GM18511 (cell line): ENCODE measurements at regions not wholly inside any gene's neighbourhood (a gene's known extent, or its start where the extent isn't known, plus 50 kb on each side); places are given as distances from the start of the nearest gene placed in this dataset.
A peak's percentile ranks its signal among the peaks of the same experiment; 100 is the strongest.
"Not testable (repeated sequence)": the region's sequence is repeated elsewhere in the genome, so short reads cannot be mapped to it uniquely, and the experiment has no call there.

Experiments used
- ATAC-seq: cut with Tn5 transposase; IDR thresholded peaks from one replicate; pipeline ENCODE4 v1.9.1; 2021; ENCODE audit warnings: mild to moderate bottlenecking, moderate library complexity; ENCODE audit not compliant: unreplicated experiment

DNA sequence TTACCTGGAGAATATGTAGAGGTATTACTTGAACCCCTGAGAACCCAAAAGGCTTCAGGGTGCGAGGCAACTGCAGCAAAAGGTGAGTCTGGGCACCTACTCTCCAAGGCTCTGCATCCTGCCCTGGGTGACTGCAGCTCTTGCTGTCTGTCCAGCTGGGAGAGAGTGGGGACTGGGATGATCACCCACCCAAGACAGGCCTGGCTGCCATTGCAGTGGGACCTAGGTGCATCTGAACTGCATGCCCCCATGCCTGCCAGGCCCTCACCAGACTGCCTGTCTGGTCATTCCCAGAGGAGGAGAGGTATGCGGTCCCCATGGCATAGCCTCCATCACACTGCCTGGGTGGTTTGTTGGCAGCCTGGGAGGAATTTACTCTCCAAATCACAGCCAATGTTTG, 563.9 kb downstream of the TFAP2A start:
- no peak for ATAC-seq

DNA sequence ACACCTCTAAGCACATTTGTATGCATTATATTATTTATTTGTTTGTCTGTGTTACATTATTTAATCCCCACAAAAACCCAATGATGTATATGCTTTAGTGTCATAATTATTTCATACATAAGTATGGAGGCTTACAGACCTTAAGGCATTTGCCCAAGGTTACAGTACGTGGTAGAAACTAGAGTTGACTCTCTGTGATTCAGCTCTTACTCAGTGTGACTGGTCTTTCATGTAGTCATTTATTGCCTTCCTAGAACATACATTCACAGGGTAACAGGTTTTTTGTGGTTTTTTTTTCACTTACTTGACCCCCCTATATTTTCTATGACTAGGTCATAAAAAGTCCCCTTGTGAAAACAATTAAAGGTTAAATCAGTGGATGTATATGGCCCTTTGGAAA, 566.8 kb downstream of the TFAP2A start:
- ATAC-seq: no peak

DNA sequence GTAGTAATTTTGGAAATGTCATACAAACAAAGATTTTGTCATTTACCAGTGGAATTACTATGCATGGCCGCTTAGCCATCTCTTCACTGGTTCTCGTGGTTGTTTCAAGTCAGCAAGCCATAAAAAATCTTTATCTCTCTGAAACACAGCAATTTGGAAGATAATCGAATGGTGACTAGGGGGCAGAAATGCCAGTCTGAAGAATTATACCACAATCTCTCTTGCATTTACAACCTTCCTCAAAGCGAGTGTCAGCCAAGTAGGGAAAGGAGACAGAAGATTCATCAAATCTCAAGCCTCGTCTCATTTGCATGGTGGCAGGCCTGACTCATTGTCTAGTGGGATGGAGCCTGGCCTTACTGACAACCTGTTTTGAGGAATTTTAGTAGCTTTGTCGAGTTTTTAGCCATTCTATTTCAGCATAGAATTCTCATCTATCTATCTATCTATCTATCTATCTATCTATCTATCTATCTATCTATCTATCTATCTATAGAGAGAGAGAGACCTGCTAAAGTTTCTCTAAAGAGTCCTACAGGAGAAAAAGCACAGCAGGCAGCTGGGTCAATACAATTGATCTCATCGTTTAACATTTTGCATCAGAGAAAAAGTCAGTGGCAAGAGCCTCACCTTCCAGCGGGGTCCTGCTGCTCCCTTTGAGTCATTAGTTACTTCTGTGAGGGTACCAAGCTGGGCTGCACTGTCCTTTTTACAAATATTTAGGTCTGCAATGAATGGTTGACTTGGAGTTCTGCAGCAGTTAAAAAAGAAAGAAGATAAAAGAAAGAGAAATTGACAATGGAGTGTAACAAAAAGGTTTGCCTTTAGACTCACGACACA, 572.8 kb downstream of the TFAP2A start:
- no peak for ATAC-seq

DNA sequence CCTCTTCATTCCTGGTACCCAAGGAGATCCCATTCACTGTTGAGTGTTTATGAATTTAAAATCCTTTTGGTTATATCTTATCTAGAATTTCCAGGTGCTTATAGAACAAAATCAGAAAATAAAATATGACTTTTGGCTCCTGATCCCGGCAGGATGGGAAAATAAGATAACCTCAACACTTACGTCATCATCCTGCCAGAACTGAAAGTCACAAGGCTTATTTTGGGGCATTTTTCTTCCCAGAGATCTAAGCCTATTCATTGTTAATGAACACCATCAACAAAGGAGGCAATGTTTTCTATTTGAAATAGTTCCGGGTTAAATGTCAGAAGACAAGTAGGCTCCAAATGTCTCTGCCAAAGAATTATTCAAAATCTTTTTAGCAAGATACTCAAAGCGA, 580.6 kb downstream of the TFAP2A start:
- ATAC-seq: no peak

DNA sequence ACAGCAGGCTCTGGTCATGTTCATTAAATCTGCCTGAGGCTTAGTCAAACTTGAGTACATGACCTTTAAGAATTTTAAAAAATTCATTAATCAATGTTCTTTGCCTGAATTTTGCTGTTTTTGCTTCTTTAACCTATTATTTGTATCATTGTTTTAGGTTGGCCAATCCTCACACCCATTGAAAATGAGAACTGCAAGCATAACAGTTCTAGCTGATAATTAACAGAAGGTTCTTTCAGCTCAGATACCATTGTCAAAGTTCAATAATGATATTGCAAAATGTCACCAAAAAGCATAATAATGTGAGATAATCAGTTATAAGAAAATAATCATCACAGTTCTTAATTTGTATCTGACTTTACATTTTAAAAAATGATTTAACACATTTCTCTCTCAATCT, 583.1 kb downstream of the TFAP2A start:
- no peak for ATAC-seq

DNA sequence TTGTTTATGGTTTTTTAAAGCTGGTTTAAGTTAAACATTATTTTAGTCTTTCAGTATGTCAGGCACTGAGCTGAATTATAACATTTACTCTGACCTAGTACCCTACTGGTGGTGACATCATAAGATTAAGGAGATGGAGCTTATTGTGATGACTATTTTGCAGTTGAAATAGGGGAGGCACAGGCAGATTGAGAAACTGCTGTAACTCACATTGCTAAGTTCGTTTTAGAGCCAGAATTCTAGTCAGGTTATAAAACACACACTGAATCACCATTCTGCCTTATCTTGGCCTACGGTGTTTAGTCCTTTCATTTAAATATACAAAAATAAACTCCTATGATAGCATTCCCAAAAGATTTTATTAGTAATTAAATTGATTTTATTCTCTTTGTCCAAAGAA, 584.1 kb downstream of the TFAP2A start:
- no peak for ATAC-seq

DNA sequence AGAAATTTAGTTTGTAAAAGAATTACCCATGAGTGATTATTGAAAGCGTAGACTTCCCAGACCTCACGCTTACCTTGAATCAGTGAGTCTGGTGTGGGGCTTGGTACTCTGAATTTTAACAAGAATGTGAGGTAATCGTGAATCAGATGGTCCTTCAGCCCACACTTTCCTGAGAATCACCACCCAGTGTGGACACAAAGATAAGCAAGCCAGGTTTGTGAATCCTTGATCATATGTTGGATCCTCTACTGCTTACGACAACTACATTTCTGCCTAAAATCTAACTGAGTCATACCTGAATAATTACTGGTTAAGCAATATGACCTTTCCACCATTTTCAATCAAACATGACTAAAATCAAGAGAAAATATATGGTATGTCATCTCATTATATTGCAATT, 589.3 kb downstream of the TFAP2A start:
- no peak for ATAC-seq

DNA sequence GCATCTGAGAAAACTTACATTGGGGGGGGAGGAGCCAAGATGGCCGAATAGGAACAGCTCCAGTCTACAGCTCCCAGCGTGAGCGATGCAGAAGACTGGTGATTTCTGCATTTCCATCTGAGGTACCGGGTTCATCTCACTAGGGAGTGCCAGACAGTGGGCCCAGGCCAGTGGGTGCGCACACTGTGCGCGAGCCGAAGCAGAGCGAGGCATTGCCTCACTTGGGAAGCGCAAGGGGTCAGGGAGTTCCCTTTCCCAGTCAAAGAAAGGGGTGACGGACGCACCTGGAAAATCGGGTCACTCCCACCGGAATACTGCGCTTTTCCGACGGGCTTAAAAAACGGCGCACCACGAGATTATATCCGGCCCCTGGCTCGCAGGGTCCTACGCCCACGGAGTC, 604.1 kb downstream of the TFAP2A start:
- not testable (repeated sequence) for ATAC-seq

DNA sequence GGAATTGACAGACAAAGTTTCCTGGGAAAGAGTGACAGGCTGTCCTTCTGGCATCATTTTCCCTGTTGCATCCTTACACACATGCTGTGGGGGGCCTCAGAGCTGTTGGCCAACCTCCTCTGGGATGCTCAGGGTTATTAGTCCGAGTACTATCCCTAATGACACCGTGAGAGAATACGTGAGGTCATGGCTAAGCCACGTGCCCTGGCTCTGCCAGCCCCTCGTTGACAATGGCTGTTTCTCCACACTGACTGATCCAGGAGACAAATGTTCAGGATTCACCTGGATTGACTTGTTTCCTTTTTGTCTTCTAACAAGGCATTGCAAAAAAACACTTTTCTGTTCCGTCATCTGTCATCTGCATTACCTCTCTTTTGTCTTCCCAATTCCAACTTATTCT, 604.6 kb downstream of the TFAP2A start:
- no peak for ATAC-seq

DNA sequence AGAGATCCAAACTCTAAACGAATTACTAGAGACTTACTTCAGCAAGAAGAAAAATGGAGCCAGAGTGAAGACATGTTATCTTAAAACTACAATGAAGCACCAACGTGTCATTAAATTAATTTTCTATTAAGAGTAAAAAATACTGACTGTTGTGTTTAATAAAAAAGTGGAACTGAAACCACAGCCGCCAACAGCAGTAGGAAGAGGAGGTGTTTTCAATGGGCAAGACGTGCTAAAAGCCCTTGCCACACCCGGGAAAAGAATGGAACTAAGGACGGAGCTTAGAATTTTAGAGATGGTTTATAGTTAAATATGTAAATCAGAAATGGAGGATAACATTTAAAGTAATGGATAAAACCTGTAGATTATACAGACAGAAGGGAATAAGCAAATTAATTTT, 608.7 kb downstream of the TFAP2A start:
- ATAC-seq: no peak

DNA sequence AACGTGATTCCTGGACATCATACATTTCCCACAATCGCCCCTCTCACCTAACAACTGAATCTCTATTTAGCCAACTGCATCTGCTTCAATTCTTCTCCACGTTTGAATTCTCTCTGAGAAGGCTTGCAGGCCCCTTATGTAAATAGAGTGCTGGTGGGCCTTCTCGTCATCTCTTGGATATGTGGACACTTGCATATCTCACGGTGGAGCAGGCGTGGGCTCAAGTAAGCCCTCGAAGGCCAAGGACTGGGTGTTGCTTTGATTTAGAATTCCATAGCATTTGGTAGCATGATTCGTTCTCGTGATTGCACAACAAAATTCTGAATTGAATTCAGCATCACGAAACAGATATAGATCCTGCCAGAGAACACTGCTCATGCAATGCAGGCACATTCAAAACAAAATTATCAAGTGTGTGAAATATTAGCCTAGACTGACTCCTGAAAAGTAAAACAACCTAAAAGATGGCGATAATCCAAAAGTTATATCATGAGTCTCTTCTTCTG, 613.6 kb downstream of the TFAP2A start:
- no peak for ATAC-seq

DNA sequence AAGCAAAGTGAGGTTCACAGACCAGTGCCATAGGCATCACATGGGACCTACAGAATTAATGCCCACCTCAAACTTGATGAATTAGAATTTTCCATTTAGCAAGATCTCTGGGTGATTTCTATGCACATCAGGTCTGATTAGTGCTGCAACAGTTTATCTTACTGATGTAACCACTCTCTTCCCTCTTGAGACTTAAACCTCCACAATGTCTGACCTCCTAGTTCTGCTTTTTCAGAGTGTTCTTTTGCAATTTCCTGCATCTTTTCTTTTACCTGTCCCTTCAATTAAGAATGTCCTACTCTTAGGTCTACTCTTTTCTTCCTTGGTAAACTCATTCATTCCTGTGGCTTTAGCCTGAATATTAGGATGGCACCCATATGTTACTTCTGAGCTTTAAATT, 615.3 kb downstream of the TFAP2A start:
- ATAC-seq: no peak

DNA sequence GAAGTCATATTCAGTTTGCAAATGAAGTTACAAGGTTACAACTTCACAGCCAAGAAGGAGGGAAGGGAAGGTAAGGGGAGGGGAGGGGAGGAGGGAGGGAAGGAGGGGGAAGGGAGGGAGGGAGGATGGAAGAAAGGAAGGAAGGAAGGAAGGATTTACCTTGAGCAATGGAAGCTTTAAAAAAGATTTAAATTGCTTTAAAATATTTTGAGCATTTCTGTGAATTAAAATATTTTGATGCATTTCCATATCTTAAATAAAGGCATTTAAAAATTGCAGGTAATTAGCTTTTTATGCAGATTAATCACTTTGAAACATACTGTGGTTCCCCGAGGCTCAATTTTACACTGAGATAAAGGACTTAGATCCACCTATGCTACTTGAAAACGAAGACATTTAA, 618.0 kb downstream of the TFAP2A start:
- ATAC-seq: no peak

DNA sequence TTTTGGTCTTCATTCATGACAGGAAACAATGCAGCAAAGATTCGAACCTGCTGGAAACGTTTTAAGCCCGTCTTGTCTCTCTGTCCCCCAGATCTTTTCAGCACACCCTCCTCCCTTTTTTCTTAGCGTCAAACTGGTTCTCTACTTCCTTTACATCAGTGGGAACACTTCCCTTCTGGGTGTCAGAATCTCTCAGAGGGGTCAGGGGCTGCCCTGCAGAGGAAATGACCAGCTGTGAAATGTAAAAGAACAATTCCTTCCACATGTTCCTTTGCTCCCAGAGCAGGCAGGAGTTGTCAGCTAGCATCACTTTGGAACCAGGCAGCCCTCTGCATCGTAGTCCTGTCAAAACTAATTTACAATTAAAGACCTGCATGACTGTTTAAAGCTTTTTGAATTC, 619.0 kb downstream of the TFAP2A start:
- no peak for ATAC-seq

DNA sequence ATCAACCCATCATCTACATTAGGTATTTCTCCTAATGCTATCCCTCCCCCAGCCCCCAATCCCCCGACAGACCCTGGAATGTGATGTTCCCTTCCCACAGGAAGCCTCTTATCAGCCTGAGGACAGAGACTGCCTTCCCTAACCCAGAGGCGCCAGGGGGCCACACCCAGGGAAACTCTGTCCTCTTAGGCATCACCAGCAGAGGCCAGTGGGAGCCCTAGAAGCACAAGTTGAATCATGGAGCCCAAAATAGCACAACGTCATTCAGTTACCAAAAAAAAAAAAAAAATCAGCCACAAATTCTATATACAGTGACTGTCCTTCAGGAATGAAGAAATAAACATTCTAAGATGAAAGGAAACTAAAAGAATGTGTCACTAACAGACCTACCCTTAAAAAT, 625.7 kb downstream of the TFAP2A start:
- ATAC-seq: no peak

DNA sequence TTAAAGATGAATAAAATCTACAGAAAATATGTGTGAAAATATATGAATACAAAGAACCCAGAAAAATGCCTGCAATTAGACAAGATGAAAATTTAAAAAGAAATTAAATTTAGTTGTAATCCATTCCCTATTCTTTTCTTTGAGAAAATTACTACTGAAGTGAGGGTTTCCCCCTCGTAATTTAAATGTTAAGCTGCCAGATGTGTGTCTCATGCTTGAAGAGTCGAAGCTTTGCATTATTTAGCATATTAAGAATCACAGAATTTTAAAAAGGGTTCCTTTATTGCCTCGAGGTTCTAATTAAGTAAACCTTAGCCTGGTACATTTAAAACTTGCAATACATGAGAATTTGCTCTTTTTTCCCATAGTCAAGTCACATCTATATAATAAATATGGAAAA, 630.1 kb downstream of the TFAP2A start:
- ATAC-seq: no peak

DNA sequence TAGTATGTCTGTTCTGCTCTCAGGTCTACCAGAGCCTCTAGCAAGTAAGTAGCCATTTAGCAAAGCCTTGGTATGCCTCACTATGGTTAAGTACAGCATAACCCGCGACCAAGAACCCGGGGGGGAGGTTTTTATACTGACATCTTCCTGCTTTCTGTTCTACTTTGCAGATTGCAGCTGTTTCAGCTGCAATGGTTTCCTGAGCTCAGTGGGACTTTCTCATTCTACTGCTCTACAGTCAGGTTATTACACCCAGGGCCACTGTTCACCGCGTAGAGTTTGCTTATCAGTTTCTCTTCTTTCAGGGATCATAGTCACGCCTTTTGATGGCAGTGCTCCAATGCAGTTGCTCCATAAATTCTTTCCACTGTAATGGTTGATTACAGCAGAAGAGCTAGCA, 631.3 kb downstream of the TFAP2A start:
- no peak for ATAC-seq

DNA sequence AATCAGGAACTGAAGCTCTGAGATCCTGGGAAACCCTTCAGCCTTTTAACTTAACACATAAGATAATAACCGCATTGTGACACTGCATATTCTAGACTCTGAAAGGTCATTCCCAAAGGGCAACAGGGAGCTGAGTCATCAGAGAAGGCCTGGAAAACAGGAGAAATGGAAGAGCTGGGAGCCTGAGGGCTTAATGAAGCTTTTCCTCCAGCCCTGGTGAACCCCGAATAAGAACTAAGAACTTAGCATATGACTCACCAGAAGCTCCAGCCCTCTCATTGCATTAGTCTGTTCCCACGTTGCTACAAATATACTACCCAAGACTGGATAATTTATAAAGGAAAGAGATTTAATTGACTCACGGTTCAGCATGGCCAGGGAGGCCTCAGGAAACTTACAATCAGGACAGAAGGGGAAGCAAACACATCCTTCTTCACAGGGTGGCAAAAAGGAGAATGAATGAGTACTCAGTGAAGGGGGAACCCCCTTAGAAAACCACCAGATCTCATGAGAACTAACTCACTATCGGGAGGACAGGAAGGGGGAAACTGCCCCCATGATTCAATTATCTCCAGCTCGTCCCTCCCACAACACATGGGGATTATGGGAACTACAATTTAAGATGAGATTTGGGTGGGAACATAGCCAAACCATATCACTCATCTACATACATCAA, 648.5 kb downstream of the TFAP2A start:
- ATAC-seq: peak; percentile 82

DNA sequence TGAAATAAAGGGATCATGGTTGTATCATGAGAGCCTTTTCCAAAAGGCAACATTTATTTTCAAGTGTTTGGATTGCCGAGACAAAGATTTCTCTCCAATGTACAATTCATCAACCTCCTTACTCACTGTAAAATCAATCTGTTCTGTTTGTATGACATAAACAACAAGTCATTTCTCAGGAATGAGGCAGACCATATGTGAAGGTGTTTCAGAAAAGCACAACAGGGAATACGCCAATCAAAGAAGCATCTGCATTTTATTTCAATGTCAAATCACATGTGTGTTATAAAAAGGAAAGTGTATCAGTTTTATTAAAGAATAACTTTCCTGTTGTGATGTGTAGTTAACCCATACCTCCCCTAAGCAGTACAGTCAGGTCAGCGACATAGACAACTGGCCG, 653.7 kb downstream of the TFAP2A start:
- no peak for ATAC-seq

DNA sequence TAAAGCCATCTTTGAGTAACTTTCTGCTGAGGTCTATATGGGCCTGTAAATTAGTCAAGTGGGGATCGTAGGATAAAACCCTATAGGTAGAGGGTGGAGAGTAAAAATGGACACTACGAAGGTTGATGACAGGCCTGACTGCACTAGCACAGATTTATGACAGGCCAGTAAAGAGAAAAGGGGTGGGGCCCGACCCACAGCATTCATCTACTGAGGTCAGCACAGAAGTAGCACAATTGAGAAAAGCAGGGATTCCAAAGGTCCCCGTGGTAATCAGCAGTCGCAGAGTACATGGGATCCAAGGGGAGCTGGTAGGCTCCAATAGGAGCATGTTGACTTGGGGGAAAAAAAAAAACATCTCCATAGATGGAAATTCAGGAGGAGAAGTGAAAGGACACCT, 660.4 kb downstream of the TFAP2A start:
- ATAC-seq: no peak

DNA sequence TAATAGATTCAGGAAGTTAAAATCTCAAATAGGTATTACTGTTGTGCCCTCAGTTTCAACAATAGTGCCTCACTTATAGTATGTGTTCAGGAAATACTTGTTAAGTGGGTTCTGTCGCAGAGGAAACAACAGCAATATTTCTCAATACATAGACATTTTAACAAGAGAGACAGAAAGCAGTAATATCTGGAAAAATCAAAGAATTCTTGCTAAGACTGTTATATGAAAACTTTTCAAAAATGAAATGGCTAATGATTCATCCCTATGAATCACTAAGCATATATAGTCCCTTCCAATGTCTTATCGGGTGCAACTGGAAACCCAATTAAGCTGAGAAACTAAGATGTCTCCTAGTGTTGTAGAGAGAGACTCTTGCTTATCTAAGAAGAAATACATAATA, 668.9 kb downstream of the TFAP2A start:
- no peak for ATAC-seq

DNA sequence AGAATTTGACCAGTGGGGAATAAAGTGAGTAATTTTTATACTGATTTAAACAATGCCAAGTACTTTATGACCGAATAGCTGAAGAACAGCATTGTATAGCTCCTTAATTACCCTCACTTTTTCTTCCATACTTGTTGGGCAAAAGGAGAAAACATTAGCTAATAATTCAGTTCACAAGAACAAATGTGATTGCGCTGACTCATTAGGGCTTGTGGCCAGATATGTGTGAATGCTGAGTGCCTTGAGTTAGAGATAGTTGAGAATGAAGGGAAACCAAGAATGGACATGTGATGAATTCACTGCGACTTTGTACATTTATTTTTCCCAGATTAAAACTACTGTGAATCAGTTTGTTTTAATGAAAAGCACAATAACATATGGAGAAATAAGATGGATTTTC, 669.4 kb downstream of the TFAP2A start:
- ATAC-seq: no peak
